IMR-90 (cell line): ENCODE measurements at regions not wholly inside any gene's neighbourhood (a gene's known extent, or its start where the extent isn't known, plus 50 kb on each side); places are given as distances from the start of the nearest gene placed in this dataset.
A peak's percentile ranks its signal among the peaks of the same experiment; 100 is the strongest.

Source experiments
- ATAC-seq: fragments of 200-7000 bp; cut with Tn5 transposase; 2 replicates; pipeline ENCODE4 v1.9.1; 2020; ENCODE audit warnings: low read depth, mild to moderate bottlenecking, moderate library complexity
- BruUV-seq: library from RNA; stranded (reverse); fragments of 400-500 nt; replicated peaks from 2 replicates; lab custom pipeline; 2021; lab: Mats Ljungman, UMichigan
- CTCF ChIA-PET: fragments of 300-600 bp; formaldehyde crosslinking; extraction: SDS; loops from one replicate; lab custom pipeline; 2021; ENCODE audit warnings: antibody characterized with exemption; lab: Yijun Ruan, JAX
- POLR2A ChIA-PET: fragments of 300-600 bp; sonication (Branson Sonifier 250); formaldehyde crosslinking; loops from one replicate; lab custom pipeline; 2022; ENCODE audit warnings: antibody characterized with exemption; ENCODE audit not compliant: unreplicated experiment; lab: Charles Lee
- DNase-seq: peaks from one replicate; pipeline ENCODE4 v3.0.0; 2013
- H2AFZ ChIP-seq: replicated peaks from 2 replicates; pipeline ENCODE3; 2013; ENCODE audit warnings: low read length, mild to moderate bottlenecking; ENCODE audit not compliant: poor library complexity
- H2AK5ac ChIP-seq: 2 replicates; pipeline ENCODE4 v1.6.1; 2013; ENCODE audit warnings: low read depth, low read length, inconsistent platforms
- H2AK9ac ChIP-seq: replicated peaks from 2 replicates; pipeline ENCODE3; 2013; ENCODE audit warnings: mild to moderate bottlenecking, low read depth, low read length, moderate library complexity; ENCODE audit not compliant: poor library complexity
- H2BK120ac ChIP-seq: 2 replicates; pipeline ENCODE4 v1.6.1; 2013; ENCODE audit warnings: low read depth, low read length, inconsistent platforms
- H2BK15ac ChIP-seq: 3 replicates; pipeline ENCODE4 v1.6.1; 2013; ENCODE audit warnings: low read depth, low read length, inconsistent platforms
- H2BK20ac ChIP-seq: 2 replicates; pipeline ENCODE4 v1.6.1; 2013; ENCODE audit warnings: low read depth, mild to moderate bottlenecking, inconsistent platforms, low read length, moderate library complexity
- H2BK5ac ChIP-seq: 2 replicates; pipeline ENCODE4 v1.6.1; 2013; ENCODE audit warnings: mild to moderate bottlenecking, low read depth, low read length, inconsistent platforms; ENCODE audit not compliant: poor library complexity, severe bottlenecking
- H3K14ac ChIP-seq: replicated peaks from 2 replicates; pipeline ENCODE4 v1.6.1; 2013; ENCODE audit warnings: low read depth, low read length, inconsistent platforms
- H3K18ac ChIP-seq: 2 replicates; pipeline ENCODE4 v1.6.1; 2013; ENCODE audit warnings: low read depth, low read length, control low read depth
- H3K23ac ChIP-seq: 2 replicates; pipeline ENCODE4 v1.6.1; 2013; ENCODE audit warnings: low read depth, low read length, inconsistent platforms
- H3K27ac ChIP-seq: 2 replicates; pipeline ENCODE4 v1.5.1; 2013; ENCODE audit warnings: mild to moderate bottlenecking, control low read depth, low read length; ENCODE audit not compliant: insufficient read depth
- H3K27me3 ChIP-seq: 2 replicates; pipeline ENCODE4 v1.6.1; 2013; ENCODE audit warnings: low read length; ENCODE audit not compliant: control insufficient read depth, insufficient read depth
- H3K36me3 ChIP-seq: 2 replicates; pipeline ENCODE4 v1.6.1; 2013; ENCODE audit warnings: low read length, mixed read lengths; ENCODE audit not compliant: control insufficient read depth, insufficient read depth
- H3K4ac ChIP-seq: 2 replicates; pipeline ENCODE4 v1.6.1; 2013; ENCODE audit warnings: low read depth, low read length, inconsistent platforms
- H3K4me1 ChIP-seq: 2 replicates; pipeline ENCODE4 v1.6.1; 2013; ENCODE audit warnings: low read length, mixed read lengths; ENCODE audit not compliant: control insufficient read depth, insufficient read depth
- H3K4me2 ChIP-seq: 2 replicates; pipeline ENCODE4 v1.6.1; 2013; ENCODE audit warnings: low read depth, mild to moderate bottlenecking, control low read depth, low read length, moderate library complexity
- H3K4me3 ChIP-seq: 2 replicates; pipeline ENCODE4 v1.5.1; 2013; ENCODE audit warnings: low read depth, mild to moderate bottlenecking, control low read depth, low read length, moderate library complexity; ENCODE audit not compliant: insufficient read depth
- H3K56ac ChIP-seq: 2 replicates; pipeline ENCODE4 v1.6.1; 2013; ENCODE audit warnings: low read length, inconsistent platforms; ENCODE audit not compliant: insufficient read depth; ENCODE audit errors: extremely low read depth
- H3K79me1 ChIP-seq, 2 experiments: 2 replicates each; pipeline ENCODE4 v1.6.1; 2013; ENCODE audit warnings: low read length in 2 of 2, inconsistent platforms in 1 of 2, low read depth in 1 of 2
- H3K9ac ChIP-seq: 2 replicates; pipeline ENCODE4 v1.6.1; 2013; ENCODE audit warnings: low read depth, low read length, control low read depth
- H3K9me1 ChIP-seq: 2 replicates; pipeline ENCODE4 v1.6.1; 2013; ENCODE audit warnings: low read length, inconsistent platforms; ENCODE audit not compliant: insufficient read depth
- H3K9me3 ChIP-seq: 2 replicates; pipeline ENCODE4 v1.6.1; 2013; ENCODE audit warnings: low read length; ENCODE audit not compliant: control insufficient read depth, insufficient read depth
- H4K20me1 ChIP-seq: 2 replicates; pipeline ENCODE4 v1.6.1; 2013; ENCODE audit warnings: low read length, inconsistent platforms; ENCODE audit not compliant: insufficient read depth
- H4K5ac ChIP-seq: 2 replicates; pipeline ENCODE4 v1.6.1; 2013; ENCODE audit warnings: mild to moderate bottlenecking, low read depth, low read length, control low read depth
- H4K8ac ChIP-seq, 2 experiments: 2 replicates each; pipeline ENCODE4 v1.6.1; 2013; ENCODE audit warnings: low read depth in 2 of 2, low read length in 2 of 2, control low read depth in 1 of 2, inconsistent platforms in 1 of 2
- H4K91ac ChIP-seq: 2 replicates; pipeline ENCODE4 v1.6.1; 2013; ENCODE audit warnings: low read depth, low read length, inconsistent platforms; ENCODE audit not compliant: insufficient read depth
- CEBPB ChIP-seq: IDR thresholded peaks from 2 replicates; pipeline ENCODE4 v1.6.1; 2012; ENCODE audit warnings: low read depth, low read length, improper control_type of control experiment
- CTCF ChIP-seq: conservative IDR thresholded peaks from 2 replicates; pipeline ENCODE4 v1.5.1; 2012; ENCODE audit warnings: mild to moderate bottlenecking, low read depth, low read length, improper control_type of control experiment
- MAZ ChIP-seq: IDR thresholded peaks from 2 replicates; pipeline ENCODE4 v1.6.1; 2012; ENCODE audit warnings: low read depth, mild to moderate bottlenecking, low read length, improper control_type of control experiment, moderate library complexity, borderline replicate concordance
- NFE2L2 ChIP-seq: fragments of 150-350 bp; IDR thresholded peaks from 2 replicates; pipeline ENCODE4 v1.6.1; 2016; ENCODE audit warnings: low read depth, mild to moderate bottlenecking, low read length
- WGBS, 2 experiments: methylation state at CpG; one replicate each; pipeline versions ENCODE4 v1.1.5 to v1.1.7; 2013; ENCODE audit warnings: missing lambda C conversion rate in 2 of 2; ENCODE audit not compliant: insufficient read length in 1 of 2; ENCODE audit errors: extremely low coverage in 2 of 2; 5-methylcytosine and 5-hydroxymethylcytosine counted together
- dilution Hi-C: fragments of 300-500 bp; cut with HindIII; formaldehyde crosslinking; loops from one replicate; pipeline ENCODE4 v1.14.3; 2018; ENCODE audit warnings: low sequenced_read_pairs; ENCODE audit not compliant: unreplicated experiment
- in situ Hi-C: fragments of 300-500 bp; cut with MboI; formaldehyde crosslinking; loops from 3 replicates; pipeline ENCODE4 v1.14.3; 2019; ENCODE audit warnings: low sequenced_read_pairs, inconsistent platforms, mixed read lengths
- intact Hi-C: fragments of 100-400 bp; cut with micrococcal nuclease; formaldehyde crosslinking; loops from 2 replicates; pipeline ENCODE4 v1.10.0; 2022

- H2BK120ac ChIP-seq, result no peak overlapping the region
- H3K27ac ChIP-seq, result no peak overlapping the region
- H3K36me3 ChIP-seq, result no peaks in the 10 kb centered on the region
- no peak for DNase-seq
- no peak overlapping the region for H3K23ac ChIP-seq
- ChIA-PET CTCF (no interaction called here), POLR2A (no interaction called here)
- no peak overlapping the region for H3K4ac ChIP-seq
- ATAC-seq, result no peak
- TF ChIP-seq NFE2L2, result no peak
- no peak for TF ChIP-seq MAZ
- no peak for TF ChIP-seq CTCF
- TF ChIP-seq CEBPB, result peak; percentile 48
- H2AK9ac ChIP-seq, result no peak overlapping the region
- no peak overlapping the region for H2AFZ ChIP-seq
- no peak overlapping the region for H3K4me3 ChIP-seq
- dilution Hi-C loops (no loop called here), in situ Hi-C loops (no loop called here), intact Hi-C loops (loop anchor here (10.0 kb wide), 2 partner anchors 306 to 346 kb away; no protein-coding TSS in a partner anchor)
- H2BK5ac ChIP-seq, result no peak overlapping the region
- H4K5ac ChIP-seq, result no peak overlapping the region
- H3K9me1 ChIP-seq, result peaks cover 2% of the 10 kb centered on the region; the same call in 1 of the 2 replicates
- H2BK20ac ChIP-seq, result no peak overlapping the region
- H2AK5ac ChIP-seq, result no peak overlapping the region
- no CpG with 5 or more reads among the region's 2 CpGs for WGBS, 2 experiments
- H3K4me1 ChIP-seq, result peaks cover 5% of the 10 kb centered on the region
- no peak overlapping the region for H4K91ac ChIP-seq
- H3K9me3 ChIP-seq, result no peaks in the 10 kb centered on the region
- H3K56ac ChIP-seq, result no peak overlapping the region
- H4K20me1 ChIP-seq, result no peaks in the 10 kb centered on the region
- H3K9ac ChIP-seq, result no peak overlapping the region
- BruUV-seq, result no TSS peak
- no peaks in the 10 kb centered on the region for H3K27me3 ChIP-seq
- H3K79me1 ChIP-seq, result no peaks in the 10 kb centered on the region
- H3K4me2 ChIP-seq, result no peak overlapping the region
- H4K8ac ChIP-seq, result no peak overlapping the region
- no peak overlapping the region for H3K14ac ChIP-seq
- no peak overlapping the region; the same call in 2 of the 3 replicates for H2BK15ac ChIP-seq
- no peak overlapping the region for H3K18ac ChIP-seq
Measured at GRCh38 chr3:159458982-159459381, 529.7 kb upstream of the IL12A start.
